Fibroblast of mammary gland (primary cell): ENCODE measurements at regions not wholly inside any gene's neighbourhood (a gene's known extent, or its start where the extent isn't known, plus 50 kb on each side); places are given as distances from the start of the nearest gene placed in this dataset.

Source experiments
- DNase-seq: peaks from one replicate; pipeline ENCODE4 v3.0.0-alpha.2; 2010; ENCODE audit warnings: low read depth
- H3K4me3 ChIP-seq: 2 replicates; pipeline ENCODE4 v1.5.1; 2011; ENCODE audit warnings: low read depth, mild to moderate bottlenecking, low read length, moderate library complexity; ENCODE audit not compliant: control insufficient read depth
- CTCF ChIP-seq: conservative IDR thresholded peaks from 2 replicates; pipeline ENCODE4 v1.5.1; 2011; ENCODE audit warnings: low read depth, low read length, inconsistent platforms; ENCODE audit not compliant: control insufficient read depth, insufficient read depth

- TF ChIP-seq CTCF = no peak
- H3K4me3 ChIP-seq = no peak overlapping the region
- DNase-seq = no peak
Observed at GRCh38 chr6:815348-815738, 122.4 kb upstream of the EXOC2 start.

GRCh38 chr6:814378-815347 is 121.7 kb upstream of the EXOC2 start:
- no peak for DNase-seq
- TF ChIP-seq CTCF = no peak
- no peak overlapping the region for H3K4me3 ChIP-seq

- no peak for TF ChIP-seq CTCF
- H3K4me3 ChIP-seq = no peak overlapping the region
- DNase-seq = no peak
Observed at GRCh38 chr6:811831-812230, 118.9 kb upstream of the EXOC2 start.

GRCh38 chr6:811191-811590 is 118.3 kb upstream of the EXOC2 start:
- no peak overlapping the region for H3K4me3 ChIP-seq
- no peak for TF ChIP-seq CTCF
- no peak for DNase-seq

GRCh38 chr6:804771-805170 is 111.8 kb upstream of the EXOC2 start:
- DNase-seq = no peak

GRCh38 chr6:804317-804716 is 111.4 kb upstream of the EXOC2 start:
- TF ChIP-seq CTCF = no peak
- DNase-seq = no peak
- no peak overlapping the region for H3K4me3 ChIP-seq

More at GRCh38 chr6:804771-805170, 111.8 kb upstream of the EXOC2 start:
- no peak for TF ChIP-seq CTCF
- no peak overlapping the region for H3K4me3 ChIP-seq
